ENCODE measurements at regions not wholly inside any gene's neighbourhood (a gene's known extent, or its start where the extent isn't known, plus 50 kb on each side); places are given as distances from the start of the nearest gene placed in this dataset.

DNA sequence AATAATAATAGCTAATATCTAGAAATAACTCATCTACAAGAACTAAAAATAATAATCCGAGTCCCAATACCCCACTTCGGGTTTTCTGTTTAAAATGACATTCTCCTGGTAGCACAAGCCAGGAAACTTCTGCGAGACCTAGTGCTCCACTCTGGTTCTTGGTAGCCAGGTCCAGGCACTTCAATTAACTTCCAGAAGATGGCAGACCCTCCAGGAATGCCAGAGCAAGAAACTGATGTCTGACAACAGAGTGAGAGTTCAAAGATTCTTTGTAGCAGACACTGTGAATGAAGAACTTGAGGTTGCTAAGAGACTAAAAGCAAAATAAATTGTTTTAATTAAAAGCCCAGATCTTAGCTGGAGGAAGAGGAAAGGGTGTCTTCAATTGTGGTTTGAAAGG lies 1963.3 kb upstream of the CDH9 start:
- TF ChIP-seq, protein P1, sequence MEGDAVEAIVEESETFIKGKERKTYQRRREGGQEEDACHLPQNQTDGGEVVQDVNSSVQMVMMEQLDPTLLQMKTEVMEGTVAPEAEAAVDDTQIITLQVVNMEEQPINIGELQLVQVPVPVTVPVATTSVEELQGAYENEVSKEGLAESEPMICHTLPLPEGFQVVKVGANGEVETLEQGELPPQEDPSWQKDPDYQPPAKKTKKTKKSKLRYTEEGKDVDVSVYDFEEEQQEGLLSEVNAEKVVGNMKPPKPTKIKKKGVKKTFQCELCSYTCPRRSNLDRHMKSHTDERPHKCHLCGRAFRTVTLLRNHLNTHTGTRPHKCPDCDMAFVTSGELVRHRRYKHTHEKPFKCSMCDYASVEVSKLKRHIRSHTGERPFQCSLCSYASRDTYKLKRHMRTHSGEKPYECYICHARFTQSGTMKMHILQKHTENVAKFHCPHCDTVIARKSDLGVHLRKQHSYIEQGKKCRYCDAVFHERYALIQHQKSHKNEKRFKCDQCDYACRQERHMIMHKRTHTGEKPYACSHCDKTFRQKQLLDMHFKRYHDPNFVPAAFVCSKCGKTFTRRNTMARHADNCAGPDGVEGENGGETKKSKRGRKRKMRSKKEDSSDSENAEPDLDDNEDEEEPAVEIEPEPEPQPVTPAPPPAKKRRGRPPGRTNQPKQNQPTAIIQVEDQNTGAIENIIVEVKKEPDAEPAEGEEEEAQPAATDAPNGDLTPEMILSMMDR (IDR thresholded peaks at IDR 0.05; ENCODE audit: control extremely low read depth in 1 of 3, insufficient read depth in 1 of 3, low read depth in 1 of 3, low read length in 3 of 3), result peak; percentile 4 to 53 (median 39)
- TF ChIP-seq YY1 (IDR thresholded peaks at IDR 0.05; ENCODE audit: low read depth, low read length), result no peak
- no peak for TF ChIP-seq POLR2A (IDR thresholded peaks at IDR 0.05; ENCODE audit: control extremely low read depth in 1 of 2, low read depth in 2 of 2, low read length in 2 of 2)
- TF ChIP-seq, protein P2, sequence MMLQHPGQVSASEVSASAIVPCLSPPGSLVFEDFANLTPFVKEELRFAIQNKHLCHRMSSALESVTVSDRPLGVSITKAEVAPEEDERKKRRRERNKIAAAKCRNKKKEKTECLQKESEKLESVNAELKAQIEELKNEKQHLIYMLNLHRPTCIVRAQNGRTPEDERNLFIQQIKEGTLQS (IDR thresholded peaks at IDR 0.05; ENCODE audit: insufficient read depth, low read depth, low read length), result no peak
- TF ChIP-seq SIN3A (conservative IDR thresholded peaks at IDR 0.05 in 1 of 2, IDR thresholded peaks at IDR 0.05 in 1 of 2; ENCODE audit: low read depth in 1 of 2, low read length in 2 of 2), result no peak
- no peak for TF ChIP-seq MAX (IDR thresholded peaks at IDR 0.05)
- no peak for TF ChIP-seq RNF2 (IDR thresholded peaks at IDR 0.05; ENCODE audit: borderline replicate concordance, low read depth, low read length, missing control alignments, poor library complexity, severe bottlenecking)
- TF ChIP-seq E2F6 (IDR thresholded peaks at IDR 0.05), result no peak
- no peak for TF ChIP-seq CHD2 (IDR thresholded peaks at IDR 0.05; ENCODE audit: low read length)

Measured in H1 (cell line).